ENCODE measurements at regions not wholly inside any gene's neighbourhood (a gene's known extent, or its start where the extent isn't known, plus 50 kb on each side); places are given as distances from the start of the nearest gene placed in this dataset.

DNA sequence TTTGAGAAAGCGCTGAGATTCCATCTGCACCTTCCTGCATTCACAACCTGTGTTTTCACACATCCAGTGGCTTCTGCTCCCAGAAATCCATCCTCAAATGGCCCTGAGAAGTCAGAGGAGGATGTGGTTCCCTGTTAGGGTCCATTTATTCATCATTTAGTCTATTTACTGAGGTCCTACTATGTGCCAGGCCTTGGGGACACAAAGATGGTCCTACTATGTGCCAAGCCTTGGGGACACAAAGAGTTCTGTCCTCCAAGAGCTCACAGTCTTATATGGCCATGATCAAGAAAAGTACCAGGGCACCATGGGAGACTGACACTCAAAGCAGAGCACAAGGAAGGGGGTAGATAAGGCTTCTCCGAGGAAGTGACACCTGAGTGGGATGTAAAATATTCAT, 147.1 kb upstream of the ATP1B1 start:
- WGBS, 2 donors, result 90 to 97% methylated on average over 2 of the region's 2 CpGs

DNA sequence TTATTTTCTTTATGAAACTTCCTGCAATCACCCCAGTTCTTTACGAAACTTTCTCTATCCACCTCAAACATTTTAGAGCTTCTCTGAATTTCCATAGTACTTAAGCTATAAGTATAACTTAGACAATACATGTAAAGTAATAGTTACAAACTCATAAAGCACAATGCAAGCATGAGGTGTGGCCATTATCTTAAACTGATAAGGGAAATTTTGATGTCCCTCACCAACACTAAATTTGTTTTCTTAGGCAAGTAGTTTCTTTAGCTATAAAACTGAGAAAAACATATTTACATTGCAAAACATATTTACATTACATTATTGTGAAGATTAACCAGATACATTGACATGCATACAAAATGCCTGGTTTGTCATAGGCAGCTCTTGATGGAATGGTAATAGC, 146.4 kb upstream of the ATP1B1 start:
- Histone ChIP-seq H3K27ac (no peak overlapping the region), H3K9me3 (no peaks in the 10 kb centered on the region), H3K27me3 (no peaks in the 10 kb centered on the region), H3K4me3 (no peak overlapping the region), H3K4me1 (no peaks in the 10 kb centered on the region), H3K36me3 (no peaks in the 10 kb centered on the region)
- no peak for DNase-seq
- intact Hi-C loops (cut with DNase I), result no loop called here
- no peak for TF ChIP-seq POLR2A (IDR thresholded peaks at IDR 0.05)
- TF ChIP-seq, protein P1, sequence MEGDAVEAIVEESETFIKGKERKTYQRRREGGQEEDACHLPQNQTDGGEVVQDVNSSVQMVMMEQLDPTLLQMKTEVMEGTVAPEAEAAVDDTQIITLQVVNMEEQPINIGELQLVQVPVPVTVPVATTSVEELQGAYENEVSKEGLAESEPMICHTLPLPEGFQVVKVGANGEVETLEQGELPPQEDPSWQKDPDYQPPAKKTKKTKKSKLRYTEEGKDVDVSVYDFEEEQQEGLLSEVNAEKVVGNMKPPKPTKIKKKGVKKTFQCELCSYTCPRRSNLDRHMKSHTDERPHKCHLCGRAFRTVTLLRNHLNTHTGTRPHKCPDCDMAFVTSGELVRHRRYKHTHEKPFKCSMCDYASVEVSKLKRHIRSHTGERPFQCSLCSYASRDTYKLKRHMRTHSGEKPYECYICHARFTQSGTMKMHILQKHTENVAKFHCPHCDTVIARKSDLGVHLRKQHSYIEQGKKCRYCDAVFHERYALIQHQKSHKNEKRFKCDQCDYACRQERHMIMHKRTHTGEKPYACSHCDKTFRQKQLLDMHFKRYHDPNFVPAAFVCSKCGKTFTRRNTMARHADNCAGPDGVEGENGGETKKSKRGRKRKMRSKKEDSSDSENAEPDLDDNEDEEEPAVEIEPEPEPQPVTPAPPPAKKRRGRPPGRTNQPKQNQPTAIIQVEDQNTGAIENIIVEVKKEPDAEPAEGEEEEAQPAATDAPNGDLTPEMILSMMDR (IDR thresholded peaks at IDR 0.05), result no peak
- WGBS, 2 donors, result 83 to 95% methylated on average over 1 of the region's 1 CpG

More for the DNA sequence above, 147.1 kb upstream of the ATP1B1 start:
- Histone ChIP-seq H3K4me3 (no peak overlapping the region), H3K36me3 (no peaks in the 10 kb centered on the region), H3K4me1 (no peaks in the 10 kb centered on the region), H3K27me3 (no peaks in the 10 kb centered on the region), H3K27ac (no peak overlapping the region), H3K9me3 (no peaks in the 10 kb centered on the region)
- no peak for DNase-seq
- intact Hi-C loops (cut with DNase I), result no loop called here
- no peak for TF ChIP-seq POLR2A (IDR thresholded peaks at IDR 0.05)
- TF ChIP-seq, protein P1 (IDR thresholded peaks at IDR 0.05), result no peak

DNA sequence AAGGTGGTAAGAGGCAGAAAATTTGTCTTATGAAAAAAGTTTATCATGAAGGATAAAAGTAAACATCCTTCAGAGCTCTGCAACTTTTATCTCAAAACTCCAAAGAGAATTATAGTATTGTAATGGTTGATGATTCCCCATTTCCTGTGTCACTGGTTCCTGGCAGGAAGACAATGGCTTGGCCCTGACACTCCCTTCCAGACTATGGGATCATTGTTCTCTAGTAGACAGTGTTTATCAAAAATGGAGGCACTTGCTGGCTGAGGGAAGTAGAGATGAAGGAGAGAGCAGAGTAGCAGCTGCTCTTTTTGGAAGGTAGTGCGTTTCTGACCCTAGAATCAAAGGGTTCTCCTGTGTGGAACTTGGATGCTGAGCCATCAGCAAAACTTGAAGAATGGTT, 145.9 kb upstream of the ATP1B1 start:
- WGBS, 2 donors, result 43 to 73% methylated on average over 1 of the region's 1 CpG
- intact Hi-C loops (cut with DNase I), result no loop called here
- TF ChIP-seq POLR2A (IDR thresholded peaks at IDR 0.05), result no peak
- TF ChIP-seq, protein P1 (IDR thresholded peaks at IDR 0.05), result no peak
- DNase-seq, result no peak
- Histone ChIP-seq H3K36me3 (no peaks in the 10 kb centered on the region), H3K4me1 (no peaks in the 10 kb centered on the region), H3K9me3 (no peaks in the 10 kb centered on the region), H3K4me3 (no peak overlapping the region), H3K27ac (no peak overlapping the region), H3K27me3 (no peaks in the 10 kb centered on the region)

DNA sequence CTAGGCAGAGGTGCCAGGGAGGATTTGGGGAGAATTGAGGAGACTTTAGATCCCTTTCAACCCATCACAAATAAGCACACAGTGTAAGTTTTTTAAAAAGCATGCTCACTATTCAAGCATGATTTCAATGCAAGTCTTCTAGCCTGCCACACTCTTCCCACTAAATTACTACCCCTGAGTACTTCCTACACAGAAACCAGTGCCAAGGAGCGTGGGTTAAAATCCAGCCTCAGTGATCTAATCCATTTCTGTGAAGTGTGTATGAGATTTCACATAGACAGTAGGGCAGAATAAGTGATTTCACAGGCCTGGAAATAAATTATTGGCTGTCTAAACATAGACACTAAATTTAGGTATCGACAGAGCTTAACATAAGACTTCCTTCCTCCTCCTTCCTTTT, 142.9 kb upstream of the ATP1B1 start:
- DNase-seq, result no peak
- Histone ChIP-seq H3K36me3 (no peaks in the 10 kb centered on the region), H3K4me1 (no peaks in the 10 kb centered on the region), H3K4me3 (no peak overlapping the region), H3K27me3 (no peaks in the 10 kb centered on the region), H3K9me3 (no peaks in the 10 kb centered on the region), H3K27ac (no peak overlapping the region)
- intact Hi-C loops (cut with DNase I), result no loop called here
- TF ChIP-seq, protein P1 (IDR thresholded peaks at IDR 0.05), result no peak
- no peak for TF ChIP-seq POLR2A (IDR thresholded peaks at IDR 0.05)
- WGBS, 2 donors, result 60 to 79% methylated on average over 2 of the region's 2 CpGs

DNA sequence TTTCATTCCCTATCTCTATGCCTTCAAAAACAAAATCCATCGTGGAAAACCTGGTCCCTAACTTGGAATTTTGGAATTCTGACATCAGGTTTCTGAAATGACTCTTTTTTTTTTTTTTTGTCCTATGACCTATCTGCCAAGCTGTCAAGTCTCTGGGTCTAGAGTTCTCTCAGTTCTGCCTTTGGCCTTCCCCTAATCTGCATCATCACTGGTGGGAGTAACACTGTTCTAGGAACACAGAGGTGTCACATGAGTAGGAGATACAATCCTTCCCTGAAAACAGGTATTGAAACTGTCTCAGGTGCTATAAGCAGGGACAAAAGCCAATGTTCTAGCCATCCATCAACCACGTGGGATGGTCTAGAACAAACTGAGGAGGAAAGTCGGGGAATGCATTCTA, 142.0 kb upstream of the ATP1B1 start:
- no peak for TF ChIP-seq POLR2A (IDR thresholded peaks at IDR 0.05)
- TF ChIP-seq, protein P1 (IDR thresholded peaks at IDR 0.05), result no peak
- DNase-seq, result no peak
- 63 to 64% methylated on average over 3 of the region's 3 CpGs for WGBS, 2 donors
- H3K4me3 ChIP-seq, result no peak overlapping the region
- H3K27me3 ChIP-seq, result no peaks in the 10 kb centered on the region
- intact Hi-C loops (cut with DNase I), result no loop called here
- no peak overlapping the region for H3K27ac ChIP-seq
- H3K9me3 ChIP-seq, result no peaks in the 10 kb centered on the region
- no peaks in the 10 kb centered on the region for H3K36me3 ChIP-seq
- H3K4me1 ChIP-seq, result no peaks in the 10 kb centered on the region
